C4-2B (cell line): ENCODE measurements at regions not wholly inside any gene's neighbourhood (a gene's known extent, or its start where the extent isn't known, plus 50 kb on each side); places are given as distances from the start of the nearest gene placed in this dataset.

ENCODE experiments used
- CTCF ChIP-seq: fragments of 450-650 bp; conservative IDR thresholded peaks from 2 replicates; pipeline ENCODE4 v1.5.1; 2017; ENCODE audit warnings: mild to moderate bottlenecking
- ZFX ChIP-seq: fragments of 450-650 bp; IDR thresholded peaks from 2 replicates; pipeline ENCODE4 v1.6.1; 2017

- TF ChIP-seq CTCF (no peak), ZFX (no peak)
Measured at GRCh38 chr2:2777213-2777612, 446.1 kb upstream of the MYT1L start.
